OCI-LY3 (cell line): ENCODE measurements at regions not wholly inside any gene's neighbourhood (a gene's known extent, or its start where the extent isn't known, plus 50 kb on each side); places are given as distances from the start of the nearest gene placed in this dataset.
"Not testable (repeated sequence)": the region's sequence is repeated elsewhere in the genome, so short reads cannot be mapped to it uniquely, and the experiment has no call there.

Experiments used
- H2AFZ ChIP-seq: fragments of 200-600, 300-600 bp; shearing (Covaris generic); 2 replicates; pipeline ENCODE4 v1.6.0; 2014; ENCODE audit warnings: antibody characterized with exemption, low read depth, low read length
- H3K27ac ChIP-seq: fragments of 200-600, 300-600 bp; sonication (generic); 2 replicates; pipeline ENCODE4 v1.5.1; 2014; ENCODE audit warnings: mild to moderate bottlenecking, low read length, moderate library complexity, mixed read lengths
- H3K27me3 ChIP-seq: fragments of 200-600, 300-600 bp; sonication (generic); 2 replicates; pipeline ENCODE4 v1.6.1; 2014; ENCODE audit warnings: low read depth, low read length, mixed read lengths
- H3K36me3 ChIP-seq: fragments of 200-600, 300-600 bp; sonication (generic); replicated peaks from 2 replicates; pipeline ENCODE3; 2014; ENCODE audit warnings: low read depth, low read length, mixed read lengths
- H3K4me1 ChIP-seq: fragments of 300-600, 200-600 bp; sonication (generic); 2 replicates; pipeline ENCODE4 v1.6.1; 2014; ENCODE audit warnings: low read length, mixed read lengths
- H3K4me2 ChIP-seq: fragments of 200-600, 300-600 bp; sonication (generic); 2 replicates; pipeline ENCODE4 v1.6.1; 2014; ENCODE audit warnings: low read length, mixed read lengths
- H3K4me3 ChIP-seq: fragments of 300-600, 200-600 bp; sonication (generic); 2 replicates; pipeline ENCODE4 v1.5.1; 2014; ENCODE audit warnings: antibody characterized with exemption, mild to moderate bottlenecking, low read length, moderate library complexity
- H3K79me2 ChIP-seq: fragments of 300-600, 200-600 bp; shearing (Covaris generic); 2 replicates; pipeline ENCODE4 v1.6.1; 2014; ENCODE audit warnings: mild to moderate bottlenecking, low read length, mixed read lengths
- H3K9ac ChIP-seq: fragments of 300-600, 200-600 bp; shearing (Covaris generic); 2 replicates; pipeline ENCODE4 v1.6.0; 2014; ENCODE audit warnings: mild to moderate bottlenecking, low read length, moderate library complexity
- H3K9me3 ChIP-seq: fragments of 200-600, 300-600 bp; shearing (Covaris generic); 2 replicates; pipeline ENCODE4 v1.6.1; 2014; ENCODE audit warnings: low read length, mixed read lengths; ENCODE audit not compliant: insufficient read depth
- H4K20me1 ChIP-seq: fragments of 200-600, 300-600 bp; sonication (generic); 2 replicates; pipeline ENCODE4 v1.6.1; 2016; ENCODE audit warnings: low read length, mixed read lengths; ENCODE audit not compliant: insufficient read depth
- EZH2phosphoT487 ChIP-seq: fragments of 200-600 bp; shearing (Covaris generic); IDR thresholded peaks from 2 replicates; pipeline ENCODE4 v1.6.1; 2018; ENCODE audit warnings: antibody characterized with exemption, mixed run types, low read depth
- TF ChIP-seq, protein P1 (sequence below): fragments of 200-600, 300-600 bp; sonication (generic); IDR thresholded peaks from 2 replicates; pipeline ENCODE4 v1.5.1; 2014; ENCODE audit warnings: antibody characterized with exemption, low read length, low read depth

DNA sequence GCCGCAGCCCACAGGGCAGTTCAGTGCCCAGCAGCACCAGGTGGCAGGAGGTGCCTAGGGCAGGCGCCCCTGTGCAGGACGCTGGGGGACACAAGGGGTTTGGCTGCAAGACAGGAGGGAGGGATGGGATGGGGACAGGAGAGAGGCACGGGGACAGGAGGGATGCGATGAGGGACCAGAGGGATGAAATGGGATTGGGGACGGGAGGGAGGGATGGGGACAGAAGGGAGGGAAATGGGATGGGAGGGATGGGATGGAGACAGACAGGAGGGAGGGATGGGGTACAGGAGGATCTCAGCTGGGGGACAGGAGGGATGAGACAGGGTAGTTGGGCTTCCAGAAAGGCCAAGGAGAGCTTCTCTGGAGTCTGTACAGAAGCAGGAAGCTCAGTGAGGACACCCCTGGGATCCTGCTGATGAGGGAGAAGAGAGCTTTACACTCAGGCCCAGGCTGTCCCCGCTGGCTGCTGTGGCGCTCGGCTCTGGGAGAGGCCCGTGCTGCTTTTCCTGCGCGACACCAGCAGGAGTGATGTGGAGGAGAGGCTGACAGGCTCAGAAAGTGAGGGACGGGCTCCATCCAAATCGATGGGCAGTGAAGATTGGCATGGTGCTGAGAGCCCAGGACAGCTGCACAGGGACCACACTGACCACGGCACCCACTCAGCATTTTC lies 400.8 kb downstream of the SMOC2 start:
- H3K79me2 ChIP-seq = no peaks in the 10 kb centered on the region
- no peak overlapping the region for H3K4me3 ChIP-seq
- H3K4me1 ChIP-seq = no peaks in the 10 kb centered on the region
- no peak overlapping the region for H2AFZ ChIP-seq
- TF ChIP-seq, protein P1, sequence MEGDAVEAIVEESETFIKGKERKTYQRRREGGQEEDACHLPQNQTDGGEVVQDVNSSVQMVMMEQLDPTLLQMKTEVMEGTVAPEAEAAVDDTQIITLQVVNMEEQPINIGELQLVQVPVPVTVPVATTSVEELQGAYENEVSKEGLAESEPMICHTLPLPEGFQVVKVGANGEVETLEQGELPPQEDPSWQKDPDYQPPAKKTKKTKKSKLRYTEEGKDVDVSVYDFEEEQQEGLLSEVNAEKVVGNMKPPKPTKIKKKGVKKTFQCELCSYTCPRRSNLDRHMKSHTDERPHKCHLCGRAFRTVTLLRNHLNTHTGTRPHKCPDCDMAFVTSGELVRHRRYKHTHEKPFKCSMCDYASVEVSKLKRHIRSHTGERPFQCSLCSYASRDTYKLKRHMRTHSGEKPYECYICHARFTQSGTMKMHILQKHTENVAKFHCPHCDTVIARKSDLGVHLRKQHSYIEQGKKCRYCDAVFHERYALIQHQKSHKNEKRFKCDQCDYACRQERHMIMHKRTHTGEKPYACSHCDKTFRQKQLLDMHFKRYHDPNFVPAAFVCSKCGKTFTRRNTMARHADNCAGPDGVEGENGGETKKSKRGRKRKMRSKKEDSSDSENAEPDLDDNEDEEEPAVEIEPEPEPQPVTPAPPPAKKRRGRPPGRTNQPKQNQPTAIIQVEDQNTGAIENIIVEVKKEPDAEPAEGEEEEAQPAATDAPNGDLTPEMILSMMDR = no peak
- no peak for TF ChIP-seq EZH2phosphoT487
- H3K27ac ChIP-seq = no peak overlapping the region
- no peaks in the 10 kb centered on the region for H3K36me3 ChIP-seq
- no peak overlapping the region for H3K9ac ChIP-seq
- H3K27me3 ChIP-seq = no peaks in the 10 kb centered on the region
- no peaks in the 10 kb centered on the region for H3K9me3 ChIP-seq
- no peaks in the 10 kb centered on the region for H4K20me1 ChIP-seq
- H3K4me2 ChIP-seq = no peak overlapping the region

DNA sequence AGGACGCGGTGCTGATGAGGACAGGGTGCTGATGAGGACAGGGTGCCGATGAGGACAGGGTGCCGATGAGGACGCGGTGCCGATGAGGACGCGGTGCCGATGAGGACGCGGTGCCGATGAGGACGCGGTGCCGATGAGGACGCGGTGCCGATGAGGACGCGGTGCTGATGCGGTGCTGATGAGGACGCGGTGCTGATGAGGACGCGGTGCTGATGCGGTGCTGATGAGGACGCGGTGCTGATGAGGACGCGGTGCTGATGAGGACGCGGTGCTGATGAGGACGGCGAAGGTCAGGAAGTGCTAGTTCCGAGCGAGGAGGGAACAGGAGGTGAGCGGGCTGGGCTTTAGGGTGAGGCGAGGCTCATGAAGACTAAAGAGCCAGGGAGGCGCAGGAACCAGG lies 399.9 kb downstream of the SMOC2 start:
- not testable (repeated sequence) for H4K20me1 ChIP-seq, H3K4me2 ChIP-seq, H3K9ac ChIP-seq, H2AFZ ChIP-seq, H3K4me1 ChIP-seq, H3K27ac ChIP-seq, H3K36me3 ChIP-seq, H3K4me3 ChIP-seq, H3K79me2 ChIP-seq, H3K27me3 ChIP-seq, H3K9me3 ChIP-seq

DNA sequence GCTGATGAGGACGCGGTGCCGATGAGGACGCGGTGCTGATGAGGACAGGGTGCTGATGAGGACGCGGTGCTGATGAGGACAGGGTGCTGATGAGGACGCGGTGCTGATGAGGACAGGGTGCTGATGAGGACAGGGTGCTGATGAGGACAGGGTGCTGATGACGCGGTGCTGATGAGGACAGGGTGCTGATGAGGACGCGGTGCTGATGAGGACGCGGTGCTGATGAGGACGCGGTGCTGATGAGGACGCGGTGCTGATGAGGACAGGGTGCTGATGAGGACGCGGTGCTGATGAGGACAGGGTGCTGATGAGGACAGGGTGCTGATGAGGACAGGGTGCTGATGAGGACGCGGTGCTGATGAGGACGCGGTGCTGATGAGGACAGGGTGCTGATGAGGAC lies 399.3 kb downstream of the SMOC2 start:
- not testable (repeated sequence) for H3K4me1 ChIP-seq, H3K36me3 ChIP-seq, H3K9me3 ChIP-seq, H3K4me3 ChIP-seq, H3K9ac ChIP-seq, H4K20me1 ChIP-seq, H2AFZ ChIP-seq, H3K27ac ChIP-seq, H3K27me3 ChIP-seq, H3K79me2 ChIP-seq, H3K4me2 ChIP-seq

DNA sequence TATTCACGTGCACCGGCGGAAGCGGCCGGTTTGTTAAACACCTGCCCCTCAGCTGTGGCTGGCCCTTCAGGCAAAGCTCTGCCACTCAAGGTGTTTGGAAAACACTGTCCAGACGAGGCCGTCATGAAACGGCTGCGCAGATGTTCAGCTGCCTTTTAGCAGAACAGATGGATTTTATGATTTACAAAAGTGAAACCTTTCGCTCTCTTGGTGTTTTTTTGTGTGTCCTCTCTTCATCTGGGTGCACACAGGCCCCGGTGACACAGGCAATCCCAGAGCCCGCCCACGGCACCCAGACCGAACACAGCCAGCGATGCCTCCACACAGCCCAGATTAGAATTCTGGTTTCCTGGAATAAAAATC lies 397.0 kb downstream of the SMOC2 start:
- Histone ChIP-seq H3K9me3 (no peaks in the 10 kb centered on the region), H4K20me1 (no peaks in the 10 kb centered on the region), H3K9ac (no peak overlapping the region), H3K4me2 (no peak overlapping the region), H2AFZ (no peak overlapping the region), H3K4me3 (no peak overlapping the region), H3K79me2 (no peaks in the 10 kb centered on the region), H3K27ac (no peak overlapping the region), H3K36me3 (no peaks in the 10 kb centered on the region), H3K27me3 (no peaks in the 10 kb centered on the region), H3K4me1 (no peaks in the 10 kb centered on the region)
- no peak for TF ChIP-seq EZH2phosphoT487
- TF ChIP-seq, protein P1 = no peak

DNA sequence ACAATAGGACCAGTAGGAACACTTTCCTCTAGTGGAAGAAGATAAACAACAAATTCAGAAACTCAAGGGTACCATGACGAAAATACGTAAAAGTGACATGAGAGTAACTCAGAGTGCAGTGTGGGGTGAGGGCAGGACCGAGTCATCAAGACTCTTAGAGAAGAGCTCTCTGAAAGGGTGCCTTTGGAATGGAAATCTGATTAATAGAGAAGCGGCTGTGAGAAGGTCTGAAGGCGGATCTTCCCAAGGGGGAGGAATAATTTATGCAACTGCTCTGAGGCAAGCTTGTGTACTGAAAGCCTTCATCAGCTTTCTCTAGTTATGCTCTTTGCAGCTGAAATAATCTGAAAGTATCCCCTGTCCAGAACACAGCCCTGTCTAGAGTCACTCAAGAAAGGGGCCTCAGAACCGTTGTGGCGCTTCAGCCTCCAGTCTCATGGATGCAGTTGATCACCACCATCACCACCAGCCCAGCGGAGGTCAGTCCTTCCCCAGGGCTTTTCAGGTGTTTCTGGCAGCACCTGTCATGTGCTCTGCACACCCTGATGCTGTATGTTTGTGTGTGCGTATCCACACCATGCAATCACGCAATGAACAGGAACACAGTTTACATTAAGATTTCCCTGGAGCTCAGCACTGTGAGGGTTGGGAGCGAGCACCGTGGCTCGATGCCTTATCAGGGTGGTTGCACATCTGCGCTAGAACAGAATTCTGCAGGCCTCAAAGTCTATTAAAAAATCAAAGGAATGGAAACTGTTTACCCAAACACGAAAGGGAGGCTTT lies 396.5 kb downstream of the SMOC2 start:
- Histone ChIP-seq H3K4me3 (no peak overlapping the region), H3K79me2 (no peaks in the 10 kb centered on the region), H4K20me1 (no peaks in the 10 kb centered on the region), H2AFZ (no peak overlapping the region), H3K4me2 (no peak overlapping the region), H3K27ac (no peak overlapping the region), H3K27me3 (no peaks in the 10 kb centered on the region), H3K36me3 (no peaks in the 10 kb centered on the region), H3K4me1 (no peaks in the 10 kb centered on the region), H3K9ac (no peak overlapping the region), H3K9me3 (no peaks in the 10 kb centered on the region)
- TF ChIP-seq, protein P1 = no peak
- no peak for TF ChIP-seq EZH2phosphoT487
